Activated T-cell treated with anti-CD3 and anti-CD28 coated beads for 1 hour (primary cell): ENCODE measurements at regions not wholly inside any gene's neighbourhood (a gene's known extent, or its start where the extent isn't known, plus 50 kb on each side); places are given as distances from the start of the nearest gene placed in this dataset.
"Not testable (repeated sequence)": the region's sequence is repeated elsewhere in the genome, so short reads cannot be mapped to it uniquely, and the experiment has no call there.

ENCODE experiments used
- DNase-seq: peaks from one replicate; pipeline ENCODE4 v3.0.0-alpha.2; 2020; ENCODE audit warnings: low read depth

DNA sequence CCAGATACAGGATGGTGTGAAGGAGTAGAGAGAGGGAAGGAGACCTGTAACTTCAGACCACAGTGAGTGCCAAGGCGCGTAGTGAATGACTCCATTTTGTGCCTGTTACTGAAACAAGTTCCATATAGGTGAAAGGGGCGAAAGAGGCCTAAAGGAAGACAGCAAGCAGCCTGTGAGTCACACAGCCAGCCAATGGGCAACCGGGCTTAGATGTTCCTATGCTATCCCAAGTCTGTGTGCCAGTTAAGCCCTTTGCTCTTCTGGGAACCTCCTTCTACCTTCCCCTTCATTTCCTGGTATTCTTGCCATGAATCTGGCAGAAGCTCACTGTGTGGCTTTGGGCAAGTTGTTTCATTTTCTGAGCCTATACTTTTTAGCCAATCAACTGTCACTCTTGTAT is 161.8 kb upstream of the LDB2 start:
- DNase-seq, result no peak

DNA sequence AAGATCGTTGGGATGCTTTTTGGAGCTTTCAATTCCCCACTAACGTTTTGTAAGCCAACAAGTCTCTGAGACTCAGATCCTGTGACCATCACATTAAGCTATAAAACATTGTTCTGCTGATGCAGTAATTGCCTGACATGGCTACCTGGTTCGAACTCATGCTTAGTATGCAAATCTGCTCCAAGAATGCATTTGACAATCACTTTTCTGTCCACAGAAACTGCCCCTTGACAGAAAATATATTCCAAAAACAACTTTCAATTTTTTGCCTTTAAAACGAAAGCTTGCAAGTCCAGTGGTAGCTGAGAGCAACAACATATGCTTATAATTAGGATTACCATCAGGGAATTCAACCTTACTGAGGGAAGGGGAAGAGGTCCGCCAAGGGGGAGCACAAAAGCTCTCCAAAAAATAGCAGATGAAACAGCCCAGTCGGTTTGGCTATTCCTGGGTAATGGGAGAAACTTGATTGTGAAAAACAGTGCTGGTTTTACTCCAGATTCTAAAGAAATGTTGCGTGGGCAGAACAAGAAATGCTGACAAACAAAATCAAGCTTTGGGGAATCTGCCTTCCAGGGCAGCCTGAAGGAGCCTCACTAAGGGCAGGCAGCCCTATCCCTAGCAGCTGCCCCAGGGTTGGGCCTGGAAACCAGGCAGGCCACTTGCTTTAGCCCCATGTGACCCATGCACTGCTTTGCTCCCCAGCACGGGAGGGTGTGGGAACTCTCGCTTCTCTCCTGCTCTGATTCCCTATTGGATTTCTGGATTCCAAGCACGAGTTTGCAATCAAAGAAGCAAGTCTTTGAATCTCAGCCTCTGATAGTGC is 160.7 kb upstream of the LDB2 start:
- no peak for DNase-seq

DNA sequence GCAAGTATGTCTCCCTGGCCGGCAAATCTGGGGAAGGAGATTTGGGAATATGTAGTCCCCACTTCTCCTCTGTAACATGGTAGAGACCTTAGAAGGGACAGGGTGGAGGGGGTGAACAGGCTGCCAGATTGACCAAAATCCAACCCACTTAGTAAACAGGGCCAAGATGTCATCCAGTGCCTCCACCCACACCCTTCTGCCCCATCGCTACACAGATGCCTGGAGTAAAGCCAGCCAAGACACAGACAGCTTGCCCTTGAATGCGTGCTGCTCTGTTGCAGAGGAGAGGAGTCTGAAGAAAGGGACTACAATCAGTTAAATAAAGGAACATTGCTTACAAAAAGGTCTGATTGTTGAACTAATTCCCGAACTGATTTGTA is 160.1 kb upstream of the LDB2 start:
- DNase-seq, result no peak

DNA sequence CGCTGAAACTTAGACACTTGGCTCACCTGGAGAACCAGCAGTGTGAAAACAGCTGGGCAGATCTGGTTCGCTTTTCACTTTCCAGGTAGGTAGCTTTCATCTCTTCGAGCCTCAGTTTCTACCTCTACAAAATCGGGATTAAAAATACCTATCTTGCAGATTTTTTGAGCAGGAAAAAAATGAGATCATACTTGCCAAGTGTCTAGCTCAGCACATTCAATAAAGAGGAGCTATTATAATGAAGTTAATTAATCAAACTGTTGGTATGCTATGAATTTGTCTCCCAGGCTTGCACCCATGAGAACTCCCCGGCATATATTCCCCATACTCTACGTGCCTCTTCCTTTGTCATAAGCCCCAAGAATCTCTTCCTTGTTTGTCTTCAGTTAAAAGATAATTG is 158.6 kb upstream of the LDB2 start:
- DNase-seq, result no peak

DNA sequence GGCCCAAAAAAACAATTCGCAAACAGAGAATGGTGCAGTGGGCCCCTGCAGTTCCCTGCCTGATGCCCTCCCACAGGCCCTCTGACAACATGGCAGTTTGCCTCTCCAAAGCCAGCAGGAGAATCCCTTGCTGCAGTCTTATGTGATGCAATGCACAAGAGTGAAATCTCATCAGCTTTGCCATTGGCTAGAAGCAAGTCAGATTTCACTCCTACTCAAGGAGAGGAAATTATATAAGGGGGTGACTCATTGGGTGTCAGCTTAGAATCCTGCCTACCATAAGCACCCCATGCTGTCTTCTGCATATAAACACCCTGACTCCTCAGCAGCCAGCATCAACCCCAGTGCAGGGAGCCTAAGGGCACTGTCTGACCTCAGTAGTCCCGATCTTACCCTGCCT is 157.3 kb upstream of the LDB2 start:
- no peak for DNase-seq

DNA sequence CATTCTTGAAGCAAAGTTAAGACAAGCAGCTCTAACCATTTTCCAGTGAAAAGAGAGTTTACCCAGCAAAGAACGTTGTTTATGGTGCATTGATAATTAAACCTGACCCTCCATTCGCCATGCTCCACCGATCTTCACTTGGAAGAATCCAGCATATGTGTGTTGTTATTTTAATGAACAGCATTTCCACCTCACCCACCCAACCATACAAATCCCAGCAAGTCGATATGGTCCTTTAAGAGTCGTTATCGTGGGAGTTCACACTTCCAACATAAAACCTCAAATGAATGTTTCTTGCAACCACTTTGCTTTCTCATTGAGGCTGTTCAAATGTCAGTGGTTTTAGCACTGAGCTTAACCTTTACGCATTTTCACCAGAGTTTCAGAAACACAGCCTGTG is 147.4 kb upstream of the LDB2 start:
- DNase-seq, result no peak

DNA sequence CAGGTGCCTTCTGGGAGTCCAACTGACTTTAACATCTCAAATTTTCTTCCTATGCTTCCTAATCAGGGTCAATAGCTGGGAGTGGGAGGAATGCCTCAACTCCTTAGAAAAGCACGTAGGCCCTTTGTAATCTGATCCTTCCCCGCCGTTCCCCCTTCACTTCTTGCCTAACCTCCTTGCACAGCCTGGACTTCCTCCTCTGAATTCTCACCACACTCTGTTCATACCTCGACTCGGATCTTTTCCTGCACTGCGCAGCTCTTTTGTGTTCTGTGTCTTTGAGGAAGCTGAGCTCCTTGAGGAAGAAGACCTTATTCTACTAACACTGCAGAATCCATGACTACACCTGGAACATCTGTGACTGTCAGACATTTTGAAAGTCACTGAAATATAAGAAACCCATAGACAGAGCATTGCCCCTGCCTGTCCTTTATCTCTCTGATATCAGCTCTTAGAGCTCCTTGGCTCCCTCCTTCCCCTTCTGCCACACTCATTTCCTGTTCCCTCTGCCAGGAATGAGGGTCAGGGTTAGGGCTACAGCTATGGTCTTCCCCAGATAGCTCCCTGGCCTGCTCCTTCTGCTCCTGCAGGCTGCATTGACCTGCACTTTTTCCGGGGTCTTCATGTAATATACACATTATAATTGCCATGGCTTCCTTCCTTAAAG is 140.2 kb upstream of the LDB2 start:
- DNase-seq, result no peak

DNA sequence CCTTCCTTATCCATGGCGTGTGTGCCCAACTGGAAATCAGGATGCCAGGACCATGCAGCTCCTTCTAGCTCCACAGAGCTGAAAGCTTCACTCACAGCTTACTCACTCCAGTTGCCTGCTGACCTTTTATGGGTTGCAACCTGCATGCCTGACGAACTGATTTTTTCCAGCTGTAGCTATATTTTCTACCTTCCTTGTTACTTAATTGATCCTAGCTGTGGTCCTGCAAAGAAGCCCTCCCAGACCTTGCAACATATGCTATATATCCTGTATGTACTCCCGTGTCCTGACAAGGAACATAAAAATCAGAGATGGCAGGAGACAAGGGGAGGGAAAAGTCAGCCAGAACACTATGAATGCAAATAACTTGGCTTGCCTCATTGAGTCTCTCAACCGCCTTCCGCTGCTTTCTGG is 135.3 kb upstream of the LDB2 start:
- no peak for DNase-seq

DNA sequence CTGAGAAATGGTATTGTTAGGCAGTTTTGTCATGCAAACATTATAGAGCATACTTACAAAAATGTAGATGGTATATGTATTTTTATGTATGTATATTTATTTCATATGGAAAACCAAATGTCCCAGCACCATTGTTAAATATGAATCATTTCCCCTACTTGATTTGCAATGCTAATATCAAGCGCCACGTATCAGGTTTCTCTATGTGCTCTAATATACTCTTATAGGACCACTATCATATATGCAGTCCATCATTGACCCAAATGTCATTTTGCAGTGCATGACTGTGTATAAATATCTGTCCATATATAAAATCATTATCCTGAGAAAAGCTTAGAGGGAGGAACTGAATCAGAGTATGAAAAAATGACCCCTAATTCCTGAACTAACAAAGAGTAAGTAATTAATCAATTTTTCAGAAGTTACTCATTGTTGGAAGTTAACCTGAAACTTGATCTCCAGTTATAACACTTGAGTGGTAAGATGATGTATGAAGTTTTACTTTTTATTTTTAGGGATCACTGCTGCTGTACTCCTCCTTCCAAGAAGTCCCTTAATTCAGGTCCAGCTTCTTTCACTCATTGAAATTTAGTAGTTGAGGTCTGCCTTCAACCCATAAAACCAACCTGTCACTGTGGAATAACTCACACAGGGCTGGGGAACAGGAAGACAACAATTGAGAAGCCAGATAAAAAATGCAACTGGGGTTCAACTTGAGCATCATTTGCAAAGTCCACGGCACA is 134.8 kb upstream of the LDB2 start:
- DNase-seq, result no peak

DNA sequence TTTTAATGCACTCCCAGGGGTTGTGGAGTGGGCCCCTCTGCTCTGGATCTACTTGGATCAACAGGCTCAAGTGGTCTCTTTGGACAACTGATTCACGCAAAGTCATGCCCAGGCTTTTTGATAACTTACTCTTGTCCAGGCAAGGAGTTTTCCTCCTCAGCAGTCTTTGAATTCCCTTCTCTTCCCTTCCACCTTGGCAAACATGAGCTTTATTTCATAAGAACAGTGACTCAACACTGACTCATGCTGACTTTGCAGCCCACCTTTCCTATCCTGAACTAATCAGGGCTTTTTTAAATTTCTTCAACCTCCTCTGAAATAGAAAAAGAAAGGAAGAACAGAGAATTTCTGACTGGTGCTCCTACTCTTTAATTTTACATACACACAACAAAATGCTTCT is 132.1 kb upstream of the LDB2 start:
- DNase-seq, result no peak

DNA sequence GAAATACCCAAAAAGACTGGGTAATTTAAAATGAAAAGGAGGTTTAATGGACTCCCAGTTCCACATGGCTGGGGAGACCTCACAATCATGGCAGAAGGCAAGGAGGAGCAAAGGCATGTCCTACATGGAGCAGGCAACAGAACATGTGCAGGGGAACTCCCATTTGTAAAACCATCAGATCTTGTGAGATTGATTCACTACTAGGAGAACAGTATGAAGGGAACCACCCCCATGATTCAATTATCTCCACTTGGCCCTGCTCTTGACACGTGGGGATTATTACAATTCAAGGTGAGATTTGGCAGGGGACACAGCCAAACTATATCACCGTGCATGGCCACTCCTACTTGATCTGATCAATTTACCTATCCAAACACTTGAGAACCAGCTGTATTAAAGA is 131.5 kb upstream of the LDB2 start:
- no peak for DNase-seq

DNA sequence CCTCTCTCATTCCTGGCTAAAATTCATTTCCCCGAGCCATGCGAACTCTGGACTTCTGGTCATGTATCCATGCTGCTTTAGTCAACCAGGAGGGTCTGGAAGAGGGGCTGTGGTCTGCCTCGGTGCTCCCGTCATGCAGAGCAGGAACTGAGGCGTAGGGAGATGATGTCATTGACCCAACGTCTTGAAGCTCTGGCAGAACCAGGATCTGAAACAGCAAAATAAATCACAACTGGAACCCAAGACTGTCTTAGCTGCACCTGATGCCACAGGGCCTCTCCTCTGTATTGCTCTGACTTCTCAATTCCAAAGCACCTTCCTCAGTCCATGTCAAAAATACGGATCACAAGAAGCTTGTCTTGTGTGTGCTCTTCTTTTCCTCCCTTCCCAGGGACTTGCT is 131.0 kb upstream of the LDB2 start:
- DNase-seq, result no peak

DNA sequence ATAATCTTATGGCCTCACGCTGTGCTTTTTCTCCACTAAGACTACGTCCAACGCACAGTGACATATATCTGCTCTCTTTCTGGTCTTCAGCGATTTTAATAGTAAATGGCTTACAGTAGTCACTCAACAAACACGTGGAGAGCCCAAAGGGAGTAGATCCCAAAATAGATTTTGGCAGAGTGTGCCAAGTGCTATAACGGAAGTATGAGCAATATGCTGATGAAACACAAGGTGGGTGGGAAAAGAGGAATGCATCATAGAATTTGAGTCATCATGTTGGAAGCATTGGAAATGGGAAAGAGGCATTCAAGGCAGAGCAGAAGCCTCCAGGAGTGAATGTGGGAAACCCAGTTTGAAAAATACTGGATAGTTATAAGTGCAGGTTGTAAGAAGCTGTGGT is 129.1 kb upstream of the LDB2 start:
- DNase-seq, result no peak

DNA sequence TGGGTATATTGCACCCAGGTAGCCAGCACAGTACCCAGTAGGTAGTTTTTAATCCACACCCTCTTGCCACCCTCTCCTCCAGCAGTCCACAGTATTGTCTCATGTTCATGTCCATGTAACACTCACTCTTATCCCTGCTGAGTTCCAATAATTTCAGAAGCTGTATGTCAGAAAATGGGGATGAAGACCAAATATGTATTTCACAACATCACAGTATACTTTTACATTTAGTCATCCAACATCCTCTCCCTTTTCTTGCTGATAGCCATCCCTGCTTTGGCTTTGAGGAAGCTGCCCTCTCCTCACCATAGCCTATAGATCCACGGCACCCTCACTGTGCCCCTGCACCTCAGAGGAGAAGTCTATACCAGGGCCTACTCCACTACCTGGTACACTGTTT is 126.0 kb upstream of the LDB2 start:
- no peak for DNase-seq

DNA sequence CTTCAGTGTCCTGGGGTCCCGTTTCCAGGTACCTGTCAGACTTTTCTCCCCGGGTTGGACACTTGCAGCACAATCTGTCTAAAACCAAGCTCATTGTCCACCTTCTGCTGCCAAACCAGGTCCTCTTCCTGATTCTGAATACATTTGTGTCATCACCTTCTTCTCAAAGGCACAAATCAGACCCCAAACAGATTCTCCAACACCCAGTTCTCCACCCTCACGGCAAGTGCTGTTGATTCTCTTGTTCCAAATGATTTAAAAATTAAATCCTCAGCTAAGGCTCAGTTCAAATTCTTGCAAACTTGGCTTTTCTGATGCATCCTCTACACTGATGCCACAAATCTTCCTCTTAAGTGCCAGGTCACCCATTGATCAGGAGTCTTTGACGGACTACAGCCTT is 122.5 kb upstream of the LDB2 start:
- no peak for DNase-seq

DNA sequence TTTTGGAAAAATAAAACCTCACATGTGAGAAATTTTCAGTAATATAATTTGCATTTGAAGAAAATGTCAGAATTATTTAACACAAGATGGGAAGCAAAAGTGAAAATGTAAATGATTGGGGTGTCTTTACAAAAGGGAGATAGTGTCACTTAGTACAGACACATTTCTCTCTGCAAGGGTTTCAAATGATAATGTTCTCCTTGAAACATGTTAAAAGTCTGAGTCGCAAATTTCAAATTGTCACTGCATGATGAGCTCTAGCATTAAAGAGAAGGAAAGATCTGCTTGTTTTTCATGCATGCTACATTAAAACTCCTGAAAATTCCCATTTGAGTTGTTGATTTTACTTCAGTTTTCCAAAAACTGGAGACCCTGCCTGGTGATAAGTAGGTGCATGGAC is 122.0 kb upstream of the LDB2 start:
- no peak for DNase-seq

DNA sequence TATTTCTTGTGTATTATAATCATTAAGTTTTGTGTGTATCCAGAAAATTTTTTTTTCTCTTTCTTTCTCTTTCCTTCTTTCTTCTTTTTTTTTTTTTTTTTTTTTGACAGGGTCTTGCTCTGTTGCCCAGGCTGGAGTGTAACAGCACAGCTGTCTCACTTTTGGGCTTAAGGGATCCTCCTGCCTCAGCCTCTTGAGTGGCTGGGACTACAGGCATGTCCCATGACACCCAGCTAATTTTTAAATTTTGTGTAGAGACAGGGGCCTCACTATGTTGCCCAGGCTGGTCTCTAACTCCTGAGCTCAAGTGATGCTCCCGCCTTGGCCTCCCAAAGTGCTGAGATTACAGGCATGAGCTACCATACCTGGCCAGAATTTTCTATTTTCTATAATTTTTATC is 120.2 kb upstream of the LDB2 start:
- not testable (repeated sequence) for DNase-seq

DNA sequence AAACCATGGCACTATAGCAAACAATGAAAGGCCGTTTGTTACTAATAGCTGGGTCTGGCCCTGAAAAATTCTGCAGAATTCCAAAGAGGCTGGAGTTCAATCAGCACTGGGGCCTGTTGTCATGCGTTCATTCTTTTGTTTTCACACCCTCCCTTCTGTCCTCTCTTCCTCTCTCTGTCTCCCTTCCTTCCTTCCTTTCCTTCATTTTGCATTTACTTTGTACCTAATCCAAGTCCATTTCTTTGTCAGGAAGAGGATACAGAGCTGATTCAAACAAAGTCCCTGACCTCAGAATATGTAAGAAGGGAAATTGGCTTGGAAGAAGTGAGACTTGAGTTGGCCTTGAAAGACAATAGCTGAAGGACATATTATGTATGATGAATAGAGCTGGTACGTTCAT is 119.6 kb upstream of the LDB2 start:
- DNase-seq, result no peak

DNA sequence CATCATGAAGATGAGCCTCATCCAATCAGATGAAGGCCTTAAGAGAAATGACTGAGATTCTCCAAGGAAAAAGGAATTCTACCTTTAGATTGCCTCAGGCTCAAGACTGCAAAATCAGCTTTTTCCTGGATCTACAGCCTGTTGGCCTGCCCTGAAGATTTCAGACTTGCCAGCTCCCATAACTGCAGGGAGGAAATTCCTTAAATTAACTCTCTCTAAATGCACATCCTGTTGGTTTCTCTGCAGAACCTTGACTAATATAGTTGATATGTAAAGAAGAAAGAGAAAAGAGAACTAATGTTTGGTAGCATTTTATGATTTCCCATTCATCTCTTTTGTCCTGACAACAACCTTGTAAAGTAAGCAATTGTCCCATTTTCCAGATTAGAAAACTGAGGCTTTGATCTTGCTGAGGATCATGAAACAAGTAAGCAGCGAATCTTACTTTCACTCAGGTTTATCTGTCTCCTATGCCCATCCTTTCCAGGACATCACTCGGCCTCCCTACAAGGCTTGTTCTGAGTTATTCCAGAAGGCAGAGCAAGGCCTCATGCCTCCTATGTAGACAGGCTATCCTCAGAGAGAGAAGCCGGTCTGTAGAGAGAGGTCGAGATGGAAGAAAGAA is 115.0 kb upstream of the LDB2 start:
- DNase-seq, result no peak

DNA sequence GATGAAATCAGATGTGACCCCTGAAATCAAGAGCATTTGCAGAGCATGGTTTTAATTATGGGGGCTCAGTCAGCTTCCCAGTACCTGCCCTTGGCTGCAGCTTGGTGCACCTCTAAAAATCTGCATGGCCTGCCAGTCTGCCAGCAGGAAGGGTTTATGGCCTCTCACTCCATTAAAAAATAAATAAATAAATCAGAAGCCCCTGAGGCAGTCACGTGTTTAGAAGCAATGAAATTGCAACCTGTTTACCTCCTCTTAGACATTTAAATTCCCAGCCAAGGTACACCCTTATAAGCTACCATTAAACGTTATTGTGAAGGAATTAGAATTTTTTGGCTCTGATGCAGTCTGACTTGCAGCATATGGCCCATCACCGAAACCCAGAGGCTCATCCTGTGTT is 114.0 kb upstream of the LDB2 start:
- DNase-seq, result no peak

DNA sequence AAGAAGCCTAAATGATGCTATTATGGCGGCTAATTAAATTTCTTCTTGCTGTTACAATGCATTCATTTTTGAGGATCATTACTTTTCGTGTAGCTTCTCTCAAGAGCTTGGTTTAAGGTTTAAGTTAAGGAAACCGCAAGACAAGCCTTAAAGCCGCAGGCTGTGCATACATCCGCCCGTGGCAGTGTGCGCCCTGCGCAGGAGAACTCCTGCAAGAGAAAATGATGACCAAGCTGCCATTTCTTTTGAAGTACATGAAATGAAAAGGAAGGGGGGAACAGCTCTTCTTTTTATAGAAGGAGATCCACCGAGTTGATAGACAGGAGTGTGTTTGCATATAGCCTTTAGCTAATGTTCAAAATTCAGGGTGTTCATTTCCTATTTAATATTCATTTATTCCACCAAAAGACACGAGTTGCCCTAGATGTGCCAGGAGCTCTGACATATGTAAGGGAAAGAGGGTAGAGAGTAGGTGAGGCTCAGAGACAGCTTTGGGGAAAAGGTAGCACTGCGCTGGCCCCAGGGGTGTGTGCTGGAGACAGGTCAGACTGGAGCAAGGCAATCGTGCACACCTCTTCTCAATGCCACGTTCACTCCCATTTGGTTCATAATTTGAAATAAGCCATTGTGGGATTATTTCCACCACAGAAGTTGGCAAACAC is 112.1 kb upstream of the LDB2 start:
- DNase-seq, result no peak

DNA sequence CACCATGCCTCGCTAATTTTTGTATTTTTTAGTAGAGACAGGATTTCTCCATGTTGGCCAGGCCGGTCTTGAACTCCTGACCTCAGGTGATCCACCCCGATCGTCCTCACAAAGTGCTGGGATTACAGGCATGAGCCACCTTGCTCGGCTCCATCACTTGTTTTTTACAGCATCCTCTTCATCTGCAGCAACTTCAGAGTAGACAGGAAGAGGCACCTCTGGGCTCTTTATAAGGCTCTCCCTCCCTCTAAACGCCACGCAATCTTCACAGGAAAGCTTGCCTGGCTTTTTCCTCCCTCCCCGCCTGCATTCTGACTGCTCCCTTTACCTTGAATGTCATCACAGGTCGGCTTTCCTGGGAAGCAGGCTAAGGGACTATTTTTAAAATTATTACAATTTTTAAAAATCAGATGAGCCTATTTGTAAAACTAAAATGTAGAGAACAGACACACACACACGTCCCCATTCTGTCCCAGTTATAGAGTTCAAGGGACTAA is 111.5 kb upstream of the LDB2 start:
- no peak for DNase-seq
